HAP-1 (cell line): ENCODE measurements at regions not wholly inside any gene's neighbourhood (a gene's known extent, or its start where the extent isn't known, plus 50 kb on each side); places are given as distances from the start of the nearest gene placed in this dataset.
"Not testable (repeated sequence)": the region's sequence is repeated elsewhere in the genome, so short reads cannot be mapped to it uniquely, and the experiment has no call there.

ENCODE experiments used
- DNase-seq, 2 experiments: peaks; one replicate each; pipeline ENCODE4 v3.0.0-alpha.2; 2016 to 2020; ENCODE audit warnings: low spot score in 2 of 2
- H3K27me3 ChIP-seq: fragments of 250-450 bp; sonication (Bioruptor Pico); 2 replicates; pipeline ENCODE4 v1.5.1; 2020; ENCODE audit warnings: low read depth, mild to moderate bottlenecking, moderate library complexity
- H3K36me3 ChIP-seq: fragments of 250-450 bp; sonication (Bioruptor Pico); replicated peaks from 2 replicates; pipeline ENCODE4 v1.5.1; 2020; ENCODE audit warnings: mild to moderate bottlenecking
- H3K4me1 ChIP-seq: fragments of 250-450 bp; sonication (Bioruptor Pico); 2 replicates; pipeline ENCODE4 v1.5.1; 2020; ENCODE audit warnings: mild to moderate bottlenecking
- H3K4me3 ChIP-seq: fragments of 250-450 bp; sonication (Bioruptor Pico); 2 replicates; pipeline ENCODE4 v1.5.1; 2020; ENCODE audit warnings: mild to moderate bottlenecking, moderate library complexity
- H3K9me3 ChIP-seq: fragments of 250-450 bp; sonication (Bioruptor Pico); 2 replicates; pipeline ENCODE4 v1.5.1; 2020; ENCODE audit warnings: mild to moderate bottlenecking, moderate library complexity
- in situ Hi-C: fragments of 300-500 bp; cut with MboI; formaldehyde crosslinking; loops from 3 replicates; pipeline ENCODE4 v1.14.3; 2020; ENCODE audit warnings: low sequenced_read_pairs, inconsistent platforms, mixed read lengths

DNA sequence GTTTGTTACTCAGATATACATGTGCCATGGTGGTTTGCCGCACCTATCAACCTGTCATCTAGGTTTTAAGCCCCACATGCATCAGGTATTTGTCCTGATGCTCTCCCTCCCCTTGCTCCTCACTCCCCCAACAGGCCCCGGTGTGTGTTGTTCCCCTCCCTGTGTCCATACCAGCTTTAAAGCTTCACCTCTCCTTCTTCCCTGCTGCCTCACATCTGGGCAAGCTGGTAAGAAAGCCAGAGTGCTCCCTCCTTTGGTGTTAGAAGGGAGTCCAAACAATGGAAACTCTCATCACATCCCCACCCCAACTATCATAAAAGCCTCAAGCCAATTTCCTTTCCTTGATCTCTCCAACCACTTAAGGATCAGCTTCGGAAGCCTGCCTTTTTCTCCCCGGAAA lies 1115.6 kb upstream of the GOT2 start:
- H3K4me3 ChIP-seq: no peak overlapping the region
- no peaks in the 10 kb centered on the region for H3K36me3 ChIP-seq
- no peaks in the 10 kb centered on the region for H3K9me3 ChIP-seq
- in situ Hi-C loops: no loop called here
- DNase-seq: no peak
- no peaks in the 10 kb centered on the region for H3K27me3 ChIP-seq
- no peaks in the 10 kb centered on the region for H3K4me1 ChIP-seq

DNA sequence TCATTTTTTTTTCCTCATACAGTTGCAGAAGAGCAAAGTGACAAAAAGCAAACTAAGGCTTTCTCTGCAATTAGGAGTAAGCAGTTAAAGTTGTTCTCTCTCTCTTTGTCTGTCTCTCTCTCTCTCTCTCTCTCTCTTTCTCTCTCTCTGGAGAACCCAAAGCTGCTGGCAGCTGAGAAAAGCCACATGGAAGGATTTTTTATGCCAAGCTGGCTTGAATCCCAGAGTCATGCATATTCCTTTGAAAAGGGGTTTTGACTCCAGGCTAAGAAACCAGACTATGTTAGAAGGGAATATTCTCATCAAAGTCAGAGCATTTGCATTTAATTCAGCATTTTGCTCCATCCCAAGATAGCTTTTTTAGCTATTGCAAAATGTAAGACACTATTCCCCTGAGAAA lies 1114.2 kb upstream of the GOT2 start:
- no peak for DNase-seq
- no peaks in the 10 kb centered on the region for H3K9me3 ChIP-seq
- in situ Hi-C loops: no loop called here
- H3K4me1 ChIP-seq: no peaks in the 10 kb centered on the region
- H3K36me3 ChIP-seq: no peaks in the 10 kb centered on the region
- H3K4me3 ChIP-seq: no peak overlapping the region
- no peaks in the 10 kb centered on the region for H3K27me3 ChIP-seq

DNA sequence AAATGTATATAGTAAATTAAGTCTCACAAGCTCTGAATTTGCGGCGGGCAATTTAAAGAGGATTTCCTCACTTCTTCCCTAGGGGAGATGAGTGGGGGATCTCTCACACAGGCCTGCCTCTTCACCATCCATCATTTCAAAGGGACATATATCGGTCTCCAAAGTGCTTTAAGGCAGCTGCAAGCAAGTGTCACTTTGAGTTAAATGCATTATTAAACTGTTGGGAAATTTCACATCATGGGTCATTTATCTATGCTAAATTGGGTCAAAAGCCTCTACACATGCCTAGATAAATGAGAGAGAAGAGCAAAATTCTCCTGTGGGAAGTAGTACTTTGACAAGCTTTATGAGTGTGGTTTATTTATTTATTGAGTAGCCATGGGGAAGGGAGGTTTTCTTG lies 1106.1 kb upstream of the GOT2 start:
- H3K4me1 ChIP-seq: no peaks in the 10 kb centered on the region
- H3K9me3 ChIP-seq: no peaks in the 10 kb centered on the region
- no peaks in the 10 kb centered on the region for H3K36me3 ChIP-seq
- in situ Hi-C loops: no loop called here
- no peak overlapping the region for H3K4me3 ChIP-seq
- DNase-seq: no peak
- no peaks in the 10 kb centered on the region for H3K27me3 ChIP-seq

GRCh38 chr16:59826767-59827166 lies 1092.7 kb upstream of the GOT2 start:
- in situ Hi-C loops: no loop called here
- H3K4me3 ChIP-seq: no peak overlapping the region
- H3K36me3 ChIP-seq: no peaks in the 10 kb centered on the region
- no peak for DNase-seq
- no peaks in the 10 kb centered on the region for H3K27me3 ChIP-seq
- no peaks in the 10 kb centered on the region for H3K9me3 ChIP-seq
- no peaks in the 10 kb centered on the region for H3K4me1 ChIP-seq

GRCh38 chr16:59809488-59809887 lies 1075.4 kb upstream of the GOT2 start:
- H3K27me3 ChIP-seq, in situ Hi-C loops, H3K4me1 ChIP-seq, H3K9me3 ChIP-seq, H3K36me3 ChIP-seq, DNase-seq, H3K4me3 ChIP-seq: not testable (repeated sequence)

DNA sequence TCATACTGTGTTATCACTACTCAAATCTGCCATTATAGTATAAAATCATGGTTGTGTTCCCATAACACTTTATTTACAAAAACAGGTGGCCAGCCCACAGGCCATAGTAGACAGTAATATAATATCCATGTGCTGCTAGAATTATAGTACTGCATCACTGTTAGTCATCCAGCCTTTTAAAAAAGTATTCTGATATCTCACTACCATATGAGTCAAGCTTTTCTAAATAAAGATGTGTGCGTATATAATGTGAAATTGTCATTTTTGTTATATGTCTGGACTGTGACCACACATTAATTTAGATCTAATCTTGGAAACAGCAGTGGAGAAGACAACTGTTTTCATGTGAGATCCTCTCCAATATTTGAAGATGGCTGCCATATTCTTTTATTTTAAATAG lies 1049.1 kb upstream of the GOT2 start:
- Histone ChIP-seq H3K4me1 (no peaks in the 10 kb centered on the region), H3K27me3 (no peaks in the 10 kb centered on the region; the same call in 1 of the 2 replicates), H3K36me3 (no peaks in the 10 kb centered on the region), H3K9me3 (no peaks in the 10 kb centered on the region), H3K4me3 (no peak overlapping the region)
- in situ Hi-C loops: no loop called here
- no peak for DNase-seq

DNA sequence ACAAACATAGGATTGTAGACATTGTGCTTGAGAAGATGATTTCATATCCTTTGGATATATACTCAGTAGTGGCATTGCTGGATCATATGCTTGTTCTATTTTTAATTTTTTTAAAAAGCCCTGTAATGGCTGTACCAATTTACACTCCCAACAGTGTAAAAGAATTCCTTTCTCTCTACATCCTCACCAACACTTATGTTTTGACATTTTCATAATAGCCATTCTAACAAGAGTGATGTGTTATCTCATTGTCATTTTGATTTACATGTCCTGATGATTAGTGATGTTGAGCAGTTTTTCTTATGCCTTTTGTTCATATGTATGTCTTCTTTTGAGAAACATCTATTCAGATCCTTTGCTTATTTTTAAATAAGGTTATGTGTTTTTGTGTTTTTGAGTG lies 1039.2 kb upstream of the GOT2 start:
- Histone ChIP-seq H3K4me3 (no peak overlapping the region), H3K27me3 (no peaks in the 10 kb centered on the region), H3K36me3 (no peaks in the 10 kb centered on the region), H3K4me1 (no peaks in the 10 kb centered on the region), H3K9me3 (no peaks in the 10 kb centered on the region)
- in situ Hi-C loops: no loop called here
- no peak for DNase-seq

DNA sequence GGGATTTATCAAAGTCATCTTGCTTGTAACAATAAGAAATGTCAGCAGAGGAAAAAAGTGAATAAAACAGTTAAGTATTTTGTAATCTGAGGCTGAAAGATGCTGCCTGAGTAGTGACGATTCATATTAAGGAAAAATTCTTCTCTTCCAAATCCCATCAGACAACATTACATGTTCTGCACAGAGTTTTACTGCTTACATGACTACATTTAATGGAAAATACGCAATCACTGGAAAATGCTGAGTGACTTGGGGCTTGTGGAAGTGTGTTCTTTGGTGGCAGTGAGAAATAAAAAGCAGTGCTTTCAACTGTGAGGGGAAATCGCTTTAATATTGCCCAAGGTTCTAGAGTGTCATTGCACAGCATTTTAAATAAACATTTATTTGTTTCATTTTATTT lies 1025.2 kb upstream of the GOT2 start:
- DNase-seq: no peak
- in situ Hi-C loops: no loop called here
- Histone ChIP-seq H3K9me3 (no peaks in the 10 kb centered on the region), H3K36me3 (no peaks in the 10 kb centered on the region), H3K4me3 (no peak overlapping the region), H3K27me3 (no peaks in the 10 kb centered on the region), H3K4me1 (no peaks in the 10 kb centered on the region)

GRCh38 chr16:59758848-59759247 lies 1024.7 kb upstream of the GOT2 start:
- no peaks in the 10 kb centered on the region for H3K9me3 ChIP-seq
- no peaks in the 10 kb centered on the region for H3K27me3 ChIP-seq
- H3K36me3 ChIP-seq: no peaks in the 10 kb centered on the region
- in situ Hi-C loops: no loop called here
- no peak overlapping the region for H3K4me3 ChIP-seq
- H3K4me1 ChIP-seq: no peaks in the 10 kb centered on the region
- DNase-seq: no peak

DNA sequence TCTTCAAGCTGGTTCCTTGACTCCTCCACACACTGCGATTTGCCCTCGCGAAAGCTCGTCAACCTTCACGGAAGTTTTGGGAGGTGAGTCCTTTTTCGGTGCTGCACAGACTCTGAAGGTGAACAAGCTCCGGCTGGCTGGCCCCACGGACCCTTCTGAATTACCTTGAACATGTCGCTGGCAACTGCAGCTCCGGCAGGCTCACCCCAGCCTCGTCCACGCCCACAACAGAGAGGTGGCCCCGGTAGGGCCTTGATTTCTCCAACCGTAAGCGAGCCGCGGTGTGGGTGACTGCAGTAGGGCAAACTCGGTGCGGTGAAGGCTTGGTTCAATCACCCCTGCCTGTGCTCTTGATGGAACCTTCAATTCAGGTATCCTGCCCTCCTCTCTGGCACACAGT lies 1020.7 kb upstream of the GOT2 start:
- Histone ChIP-seq H3K36me3 (no peaks in the 10 kb centered on the region), H3K27me3 (no peaks in the 10 kb centered on the region), H3K9me3 (no peaks in the 10 kb centered on the region), H3K4me3 (no peak overlapping the region), H3K4me1 (no peaks in the 10 kb centered on the region)
- DNase-seq: no peak
- in situ Hi-C loops: no loop called here

DNA sequence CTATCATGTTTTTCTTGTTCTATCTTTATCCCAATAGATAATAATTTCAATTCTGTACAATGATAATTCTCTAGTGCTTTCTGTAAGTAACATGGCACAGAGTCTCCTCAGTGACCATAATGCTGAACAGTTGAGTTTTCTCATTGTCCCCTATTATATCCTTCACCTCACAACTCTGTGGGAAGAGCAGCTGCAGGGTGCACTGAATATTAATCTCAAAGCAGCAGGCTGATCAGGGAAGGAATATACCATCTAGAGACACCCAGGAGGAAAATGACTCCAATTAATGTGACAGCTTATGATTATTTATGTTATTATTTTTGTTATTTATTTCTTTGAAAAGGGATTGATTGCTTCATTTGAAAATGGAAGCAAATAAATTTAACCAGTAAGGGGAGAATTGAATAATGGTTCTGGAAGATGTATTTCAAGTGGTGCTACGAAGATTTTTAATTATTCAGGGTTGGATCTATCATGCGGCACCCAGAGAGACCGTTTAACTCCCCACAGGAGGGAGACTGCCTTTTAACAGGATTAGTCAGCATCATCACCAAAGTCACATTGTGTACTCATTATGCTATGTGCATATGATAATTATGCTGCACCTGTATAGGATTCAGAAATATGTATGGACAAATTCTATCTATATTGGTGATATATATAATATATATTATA lies 1015.7 kb upstream of the GOT2 start:
- Histone ChIP-seq H3K4me1 (no peaks in the 10 kb centered on the region), H3K36me3 (no peaks in the 10 kb centered on the region), H3K4me3 (no peak overlapping the region), H3K9me3 (no peaks in the 10 kb centered on the region), H3K27me3 (no peaks in the 10 kb centered on the region)
- in situ Hi-C loops: no loop called here
- no peak for DNase-seq

DNA sequence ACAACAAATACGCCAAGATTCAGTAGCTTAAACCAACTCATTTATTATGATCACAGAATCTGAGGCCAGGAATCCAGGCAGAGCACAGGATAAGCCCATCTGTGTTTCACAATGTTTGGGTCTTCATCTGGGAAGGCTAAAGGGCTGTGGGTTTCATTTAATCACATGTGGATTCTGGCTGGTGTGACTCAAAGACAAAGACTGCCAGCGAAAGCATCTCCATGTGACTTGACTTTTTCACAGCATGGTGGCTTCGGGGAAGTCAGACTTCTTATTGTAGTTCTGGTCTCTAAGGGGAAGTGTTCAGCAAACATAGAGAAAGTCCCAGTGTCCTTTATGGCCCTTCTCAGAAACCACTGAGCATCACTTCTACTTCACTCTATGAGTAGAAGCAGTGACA lies 1014.4 kb upstream of the GOT2 start:
- Histone ChIP-seq H3K4me3 (no peak overlapping the region), H3K27me3 (no peaks in the 10 kb centered on the region), H3K4me1 (no peaks in the 10 kb centered on the region), H3K36me3 (no peaks in the 10 kb centered on the region), H3K9me3 (no peaks in the 10 kb centered on the region)
- DNase-seq: no peak
- in situ Hi-C loops: no loop called here

DNA sequence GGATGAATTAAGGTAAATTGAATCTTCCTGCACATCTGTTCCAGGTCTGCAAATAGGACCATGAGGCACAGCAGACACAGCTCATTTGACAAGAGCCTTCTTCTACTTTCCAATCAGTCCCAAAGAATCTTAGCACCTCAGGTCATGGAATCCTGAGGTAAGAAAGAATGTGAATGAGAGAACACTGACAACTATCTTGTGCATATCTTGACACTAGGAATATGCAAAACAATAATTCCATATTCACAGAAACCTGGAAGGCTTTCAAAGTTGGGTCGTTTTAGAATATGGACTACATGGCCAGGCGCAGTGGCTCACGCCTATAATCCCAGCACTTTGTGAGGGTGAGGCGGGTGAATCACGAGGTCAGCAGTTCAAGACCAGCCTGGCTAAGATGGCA lies 1009.4 kb upstream of the GOT2 start:
- in situ Hi-C loops: no loop called here
- DNase-seq: no peak

DNA sequence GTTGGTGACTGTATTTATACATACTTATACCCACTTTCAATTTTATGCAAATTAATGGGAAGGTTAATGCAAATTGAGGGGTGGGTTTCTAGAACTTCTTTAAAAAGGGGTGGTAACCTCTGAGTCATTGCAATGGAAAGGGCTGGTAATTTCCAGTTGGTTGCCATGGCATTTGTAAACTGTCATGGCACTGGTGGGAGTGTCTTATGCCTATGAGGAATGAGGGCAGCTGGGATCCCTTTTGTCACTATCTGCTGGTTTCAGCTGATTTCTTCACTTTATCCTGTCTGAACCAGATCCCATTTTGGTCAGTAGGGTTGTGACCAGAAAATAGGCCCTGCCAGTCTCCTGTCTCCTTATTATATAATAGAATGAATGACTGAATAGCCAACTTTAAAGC lies 1006.7 kb upstream of the GOT2 start:
- Histone ChIP-seq H3K4me3 (no peak overlapping the region), H3K36me3 (no peaks in the 10 kb centered on the region), H3K9me3 (no peaks in the 10 kb centered on the region), H3K4me1 (no peaks in the 10 kb centered on the region), H3K27me3 (no peaks in the 10 kb centered on the region)
- in situ Hi-C loops: no loop called here
- DNase-seq: no peak

More for the DNA sequence above, 1009.4 kb upstream of the GOT2 start:
- no peak overlapping the region for H3K4me3 ChIP-seq
- H3K36me3 ChIP-seq: no peaks in the 10 kb centered on the region
- H3K9me3 ChIP-seq: no peaks in the 10 kb centered on the region
- H3K27me3 ChIP-seq: no peaks in the 10 kb centered on the region
- H3K4me1 ChIP-seq: no peaks in the 10 kb centered on the region

DNA sequence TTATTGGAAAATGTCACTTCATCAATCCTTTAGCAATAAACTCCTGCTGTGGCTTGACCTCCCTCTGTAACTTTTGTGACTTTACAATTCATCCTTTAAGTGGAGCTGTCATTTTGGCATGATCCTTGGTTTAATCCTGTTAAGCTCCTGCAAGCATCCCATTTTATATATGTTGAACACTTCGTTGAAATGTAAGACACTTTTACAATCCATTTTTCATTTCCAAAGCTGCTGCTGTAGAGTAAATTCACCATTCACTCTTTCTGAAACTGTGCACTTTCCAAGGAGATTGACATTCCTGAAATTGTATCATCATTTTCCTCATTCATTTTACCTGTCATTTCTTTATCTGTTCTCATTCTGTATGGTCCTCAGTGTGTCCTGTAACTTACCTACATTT lies 1003.2 kb upstream of the GOT2 start:
- DNase-seq: no peak
- no peak overlapping the region for H3K4me3 ChIP-seq
- H3K36me3 ChIP-seq: no peaks in the 10 kb centered on the region
- no peaks in the 10 kb centered on the region for H3K9me3 ChIP-seq
- in situ Hi-C loops: no loop called here
- H3K27me3 ChIP-seq: no peaks in the 10 kb centered on the region
- H3K4me1 ChIP-seq: no peaks in the 10 kb centered on the region
